Vagina (tissue), 2 donors: ENCODE measurements at regions not wholly inside any gene's neighbourhood (a gene's known extent, or its start where the extent isn't known, plus 50 kb on each side); places are given as distances from the start of the nearest gene placed in this dataset.

Experiments
- POLR2A ChIP-seq, 2 donors: fragments of 450-650 bp; IDR thresholded peaks; one replicate each; pipeline ENCODE4 v1.6.1; 2017; ENCODE audit warnings: antibody characterized with exemption in 2 of 2, mild to moderate bottlenecking in 2 of 2, moderate library complexity in 2 of 2
- POLR2AphosphoS5 ChIP-seq, 2 donors: sonication (generic); formaldehyde crosslinking; IDR thresholded peaks; one replicate each; pipeline ENCODE4 v1.9.0; 2017; ENCODE audit warnings: antibody characterized with exemption in 2 of 2, mild to moderate bottlenecking in 2 of 2, low read depth in 1 of 2; ENCODE audit not compliant: insufficient read depth in 1 of 2
- TF ChIP-seq, protein P1 (sequence below), 3 experiments: fragments of 450-650 bp in 2 of 3; fragments of 200-600 bp in 1 of 3; sonication (generic) in 1 of 3; IDR thresholded peaks; one replicate each; pipeline ENCODE4 v1.5.1; 2017 to 2019; ENCODE audit warnings: antibody characterized with exemption in 3 of 3, mild to moderate bottlenecking in 2 of 3, moderate library complexity in 2 of 3

DNA sequence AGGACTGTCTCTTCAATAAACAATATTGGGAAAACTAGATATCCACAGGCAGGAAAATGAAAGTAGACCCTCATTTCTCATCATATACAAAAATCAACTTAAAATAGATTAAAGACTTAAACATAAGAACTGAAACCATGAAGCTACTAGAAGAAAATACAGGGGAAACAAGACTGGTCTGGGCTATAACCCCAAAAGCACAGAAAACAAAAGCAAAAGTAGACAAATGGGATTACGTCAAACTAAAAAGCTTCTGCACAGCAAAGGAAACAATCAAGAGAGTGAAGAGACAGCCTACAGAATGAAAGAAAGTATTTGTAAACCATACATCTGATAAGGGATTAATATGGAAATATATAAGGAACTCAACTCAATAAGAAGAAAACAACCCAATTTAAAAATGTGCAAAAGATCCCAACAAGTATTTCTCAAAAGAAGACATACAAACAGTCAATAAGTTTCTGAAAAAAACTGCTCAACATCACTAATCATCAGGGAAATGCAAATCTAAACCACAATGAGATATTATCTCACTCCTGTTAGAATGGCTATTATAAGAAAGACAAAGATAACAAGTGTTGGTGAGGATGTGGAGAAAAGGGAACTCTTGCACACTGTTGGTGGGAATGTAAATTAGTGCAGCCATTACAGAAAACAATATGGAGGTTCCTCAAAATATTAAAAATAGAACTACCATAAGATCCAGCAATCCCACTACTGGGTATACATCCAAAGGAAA is 325.3 kb upstream of the RASGEF1B start:
- TF ChIP-seq, protein P1, sequence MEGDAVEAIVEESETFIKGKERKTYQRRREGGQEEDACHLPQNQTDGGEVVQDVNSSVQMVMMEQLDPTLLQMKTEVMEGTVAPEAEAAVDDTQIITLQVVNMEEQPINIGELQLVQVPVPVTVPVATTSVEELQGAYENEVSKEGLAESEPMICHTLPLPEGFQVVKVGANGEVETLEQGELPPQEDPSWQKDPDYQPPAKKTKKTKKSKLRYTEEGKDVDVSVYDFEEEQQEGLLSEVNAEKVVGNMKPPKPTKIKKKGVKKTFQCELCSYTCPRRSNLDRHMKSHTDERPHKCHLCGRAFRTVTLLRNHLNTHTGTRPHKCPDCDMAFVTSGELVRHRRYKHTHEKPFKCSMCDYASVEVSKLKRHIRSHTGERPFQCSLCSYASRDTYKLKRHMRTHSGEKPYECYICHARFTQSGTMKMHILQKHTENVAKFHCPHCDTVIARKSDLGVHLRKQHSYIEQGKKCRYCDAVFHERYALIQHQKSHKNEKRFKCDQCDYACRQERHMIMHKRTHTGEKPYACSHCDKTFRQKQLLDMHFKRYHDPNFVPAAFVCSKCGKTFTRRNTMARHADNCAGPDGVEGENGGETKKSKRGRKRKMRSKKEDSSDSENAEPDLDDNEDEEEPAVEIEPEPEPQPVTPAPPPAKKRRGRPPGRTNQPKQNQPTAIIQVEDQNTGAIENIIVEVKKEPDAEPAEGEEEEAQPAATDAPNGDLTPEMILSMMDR (IDR thresholded peaks at IDR 0.05) = no peak
- TF ChIP-seq POLR2A (IDR thresholded peaks at IDR 0.05) (no peak), POLR2AphosphoS5 (IDR thresholded peaks at IDR 0.05; ENCODE audit: insufficient read depth in 1 of 2, low read depth in 1 of 2) (no peak)
